SU-DHL-6 (cell line): ENCODE measurements at regions not wholly inside any gene's neighbourhood (a gene's known extent, or its start where the extent isn't known, plus 50 kb on each side); places are given as distances from the start of the nearest gene placed in this dataset.

Experiments used
- H2AFZ ChIP-seq: fragments of 200-600 bp; sonication (generic); 2 replicates; pipeline ENCODE4 v1.6.1; 2014; ENCODE audit warnings: low read depth, mild to moderate bottlenecking, moderate library complexity, mixed read lengths, antibody characterized with exemption, low read length; ENCODE audit not compliant: severe bottlenecking
- H3F3A ChIP-seq: fragments of 200-600 bp; shearing (Covaris generic); 2 replicates; pipeline ENCODE4 v1.6.0; 2016; ENCODE audit warnings: antibody characterized with exemption, mild to moderate bottlenecking; ENCODE audit not compliant: insufficient read depth
- H3K27ac ChIP-seq: fragments of 200-600 bp; sonication (generic); 2 replicates; pipeline ENCODE4 v1.5.1; 2016; ENCODE audit warnings: low read depth, mild to moderate bottlenecking, low read length, moderate library complexity, mixed read lengths
- H3K27me3 ChIP-seq: fragments of 200-600 bp; sonication (generic), shearing (Covaris generic); 2 replicates; pipeline ENCODE4 v1.6.0; 2014; ENCODE audit warnings: mild to moderate bottlenecking, low read length
- H3K36me3 ChIP-seq: fragments of 200-600 bp; sonication (generic); 2 replicates; pipeline ENCODE4 v1.6.1; 2014; ENCODE audit warnings: mild to moderate bottlenecking, low read length, mixed read lengths
- H3K4me2 ChIP-seq: fragments of 300-600, 200-600 bp; shearing (Covaris generic), sonication (generic); 2 replicates; pipeline ENCODE4 v1.6.0; 2014; ENCODE audit warnings: low read length, low read depth, mild to moderate bottlenecking; ENCODE audit not compliant: poor library complexity, severe bottlenecking
- H3K4me3 ChIP-seq: fragments of 200-600 bp; sonication (generic); 2 replicates; pipeline ENCODE4 v1.5.1; 2014; ENCODE audit warnings: antibody characterized with exemption, low read length, mild to moderate bottlenecking, mixed read lengths; ENCODE audit not compliant: insufficient read depth, poor library complexity, severe bottlenecking
- H3K79me2 ChIP-seq: fragments of 200-600 bp; sonication (generic); 2 replicates; pipeline ENCODE4 v1.6.1; 2014; ENCODE audit warnings: mild to moderate bottlenecking, low read length, moderate library complexity; ENCODE audit not compliant: insufficient read depth
- H3K9ac ChIP-seq: fragments of 200-600 bp; sonication (generic); 2 replicates; pipeline ENCODE4 v1.7.0; 2014; ENCODE audit warnings: mild to moderate bottlenecking, low read length
- H3K9me2 ChIP-seq: fragments of 200-600 bp; sonication (generic); replicated peaks from 2 replicates; pipeline ENCODE4 v1.6.1; 2014; ENCODE audit warnings: low read length; ENCODE audit not compliant: insufficient read depth
- H3K9me3 ChIP-seq: fragments of 200-600 bp; sonication (generic); 2 replicates; pipeline ENCODE4 v1.6.1; 2014; ENCODE audit warnings: low read length, mixed read lengths; ENCODE audit not compliant: insufficient read depth
- H4K20me1 ChIP-seq: fragments of 200-600 bp; sonication (generic); 2 replicates; pipeline ENCODE4 v1.6.1; 2014; ENCODE audit warnings: low read depth, mild to moderate bottlenecking, antibody characterized with exemption, low read length, moderate library complexity, mixed read lengths
- CTCF ChIP-seq: fragments of 200-600 bp; sonication (generic); IDR thresholded peaks from one replicate; pipeline ENCODE4 v1.5.1; 2017; ENCODE audit warnings: antibody characterized with exemption, mild to moderate bottlenecking, low read length, moderate library complexity; ENCODE audit not compliant: insufficient read depth, poor library complexity, severe bottlenecking
- EZH2phosphoT487 ChIP-seq: fragments of 200-600 bp; sonication (generic), shearing (Covaris generic); conservative IDR thresholded peaks from 2 replicates; pipeline ENCODE4 v1.6.1; 2018; ENCODE audit warnings: mild to moderate bottlenecking, antibody characterized with exemption, low read length, moderate library complexity, mixed read lengths

- TF ChIP-seq CTCF (no peak), EZH2phosphoT487 (no peak)
- Histone ChIP-seq H3K36me3 (no peaks in the 10 kb centered on the region), H3K27me3 (no peaks in the 10 kb centered on the region), H3K9me3 (no peaks in the 10 kb centered on the region; the same call in 1 of the 2 replicates), H2AFZ (no peak overlapping the region), H3K4me2 (no peak overlapping the region), H3K79me2 (no peaks in the 10 kb centered on the region), H4K20me1 (no peaks in the 10 kb centered on the region), H3K9ac (no peak overlapping the region), H3K9me2 (no peaks in the 10 kb centered on the region), H3F3A (no peaks in the 10 kb centered on the region), H3K4me3 (no peak overlapping the region), H3K27ac (no peak overlapping the region)
Observed at GRCh38 chr9:30519756-30520155, 1864.7 kb upstream of the ACO1 start.

GRCh38 chr9:30522061-30522460, 1862.4 kb upstream of the ACO1 start:
- no peak overlapping the region for H3K27ac ChIP-seq
- no peaks in the 10 kb centered on the region for H3K27me3 ChIP-seq
- H3K4me3 ChIP-seq: no peak overlapping the region
- H3F3A ChIP-seq: no peaks in the 10 kb centered on the region
- no peaks in the 10 kb centered on the region for H3K9me2 ChIP-seq
- H2AFZ ChIP-seq: no peak overlapping the region
- H3K9me3 ChIP-seq: no peaks in the 10 kb centered on the region; the same call in 1 of the 2 replicates
- no peaks in the 10 kb centered on the region for H3K36me3 ChIP-seq
- no peak overlapping the region for H3K4me2 ChIP-seq
- H3K79me2 ChIP-seq: no peaks in the 10 kb centered on the region
- no peaks in the 10 kb centered on the region for H4K20me1 ChIP-seq
- TF ChIP-seq CTCF (no peak), EZH2phosphoT487 (no peak)
- no peak overlapping the region for H3K9ac ChIP-seq

GRCh38 chr9:30522486-30522885, 1862.0 kb upstream of the ACO1 start:
- Histone ChIP-seq H4K20me1 (no peaks in the 10 kb centered on the region), H3F3A (no peaks in the 10 kb centered on the region), H3K4me2 (no peak overlapping the region), H2AFZ (no peak overlapping the region), H3K36me3 (no peaks in the 10 kb centered on the region), H3K9me3 (no peaks in the 10 kb centered on the region; the same call in 1 of the 2 replicates), H3K4me3 (no peak overlapping the region), H3K79me2 (no peaks in the 10 kb centered on the region), H3K9me2 (no peaks in the 10 kb centered on the region), H3K9ac (no peak overlapping the region), H3K27ac (no peak overlapping the region), H3K27me3 (no peaks in the 10 kb centered on the region)
- TF ChIP-seq EZH2phosphoT487 (no peak), CTCF (no peak)
